Limb (tissue), 2 donors: ENCODE measurements at regions not wholly inside any gene's neighbourhood (a gene's known extent, or its start where the extent isn't known, plus 50 kb on each side); places are given as distances from the start of the nearest gene placed in this dataset.

Source experiments
- DNase-seq, 2 donors: peaks; one replicate each; pipeline ENCODE4 v3.0.0-alpha.2; 2016; ENCODE audit errors: extremely low spot score in 2 of 2

DNA sequence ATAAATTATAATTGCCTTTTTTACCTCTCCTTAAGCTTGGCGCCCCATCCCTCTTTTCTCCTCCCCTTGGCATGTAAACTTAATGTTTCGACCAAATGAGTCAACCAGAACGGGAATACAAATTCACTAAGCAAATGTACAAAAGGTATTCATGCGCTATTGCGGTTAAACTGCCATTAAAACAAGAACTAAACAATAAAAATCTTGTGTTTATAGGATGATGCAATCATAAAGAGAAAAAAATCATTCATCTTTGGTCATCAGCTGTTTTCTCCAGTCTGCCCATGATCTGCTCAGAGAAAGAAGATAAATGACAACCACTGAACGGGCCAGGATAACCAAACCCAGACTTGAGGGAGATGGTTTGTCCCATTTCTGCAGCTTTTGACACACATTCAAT is 534.2 kb upstream of the PLXNA2 start:
- DNase-seq: no peak

GRCh38 chr1:208781391-208782045 is 537.3 kb upstream of the PLXNA2 start:
- DNase-seq: peak in 1 of 2 donors; percentile 64

- DNase-seq: no peak
Measured at GRCh38 chr1:208782186-208782585, 538.0 kb upstream of the PLXNA2 start.

- no peak for DNase-seq
Measured at GRCh38 chr1:208785629-208786028, 541.4 kb upstream of the PLXNA2 start.

- DNase-seq: no peak
Measured at GRCh38 chr1:208787219-208787618, 543.0 kb upstream of the PLXNA2 start.

- no peak for DNase-seq
Measured at GRCh38 chr1:208788013-208788540, 543.9 kb upstream of the PLXNA2 start.

DNA sequence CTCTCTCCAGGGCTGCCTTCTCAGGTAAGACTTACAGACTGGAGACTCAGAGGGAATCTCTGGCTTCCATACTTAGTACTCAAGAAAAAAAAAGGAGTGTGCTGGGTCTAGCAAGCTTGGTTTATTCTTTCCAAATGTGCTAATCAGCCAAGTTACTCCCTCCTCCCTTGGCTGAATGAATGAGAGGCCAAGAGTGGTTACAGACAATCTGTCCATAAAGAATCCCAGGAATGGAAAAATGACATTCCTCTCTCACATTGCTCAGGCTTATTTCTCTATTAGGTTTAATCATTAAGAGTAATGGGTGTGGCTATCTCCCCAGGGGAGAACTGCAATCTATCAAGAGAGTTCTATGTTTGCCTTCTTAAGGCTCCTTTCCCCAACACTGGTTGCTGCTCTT is 547.3 kb upstream of the PLXNA2 start:
- no peak for DNase-seq

DNA sequence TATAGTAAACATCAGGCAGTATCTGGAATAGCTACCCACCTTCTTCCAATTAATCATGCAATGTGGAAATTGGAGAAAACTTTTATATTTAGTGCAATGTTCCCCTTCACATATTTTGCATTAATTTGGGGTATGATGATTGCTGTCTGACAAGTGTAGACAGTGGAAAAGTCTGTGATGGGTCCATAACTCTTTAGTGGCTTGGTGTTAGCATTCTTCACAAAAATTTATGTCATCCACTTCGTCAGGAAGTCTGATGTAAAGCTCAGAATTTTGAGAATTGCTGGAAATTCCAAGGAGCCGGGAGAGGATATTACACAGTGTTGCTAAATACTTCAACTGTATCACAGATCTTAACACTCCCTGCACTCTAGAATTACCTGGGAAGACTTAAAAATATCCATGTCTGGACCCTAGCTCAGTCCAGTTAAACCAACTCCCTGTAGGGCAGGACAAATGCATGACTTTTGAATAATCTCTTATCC is 549.7 kb upstream of the PLXNA2 start:
- no peak for DNase-seq

DNA sequence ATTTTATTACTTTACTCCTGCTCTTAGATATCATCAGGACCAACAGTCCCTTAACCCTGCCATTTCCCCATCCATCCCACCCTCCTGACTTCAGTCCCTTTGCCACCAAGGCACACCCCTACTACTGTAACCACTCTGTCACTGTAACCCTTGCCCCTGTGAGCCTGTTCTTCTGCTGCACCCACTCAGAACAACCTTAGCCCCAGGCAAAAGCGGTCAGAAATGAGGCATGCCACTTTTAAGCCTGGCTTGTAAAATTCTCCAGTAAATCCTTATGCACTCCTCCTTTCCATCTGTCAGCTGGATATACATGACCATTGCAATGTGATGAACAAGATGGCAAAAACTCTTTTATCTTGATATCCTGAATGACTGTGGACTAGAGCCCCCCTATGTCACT is 555.0 kb upstream of the PLXNA2 start:
- DNase-seq: no peak

GRCh38 chr1:208803011-208803811 is 559.0 kb upstream of the PLXNA2 start:
- no peak for DNase-seq

- DNase-seq: no peak
Measured at GRCh38 chr1:208807446-208808127, 563.4 kb upstream of the PLXNA2 start.

- DNase-seq: no peak
Measured at GRCh38 chr1:208808301-208808700, 564.1 kb upstream of the PLXNA2 start.

GRCh38 chr1:208809876-208810275 is 565.7 kb upstream of the PLXNA2 start:
- DNase-seq: no peak

DNA sequence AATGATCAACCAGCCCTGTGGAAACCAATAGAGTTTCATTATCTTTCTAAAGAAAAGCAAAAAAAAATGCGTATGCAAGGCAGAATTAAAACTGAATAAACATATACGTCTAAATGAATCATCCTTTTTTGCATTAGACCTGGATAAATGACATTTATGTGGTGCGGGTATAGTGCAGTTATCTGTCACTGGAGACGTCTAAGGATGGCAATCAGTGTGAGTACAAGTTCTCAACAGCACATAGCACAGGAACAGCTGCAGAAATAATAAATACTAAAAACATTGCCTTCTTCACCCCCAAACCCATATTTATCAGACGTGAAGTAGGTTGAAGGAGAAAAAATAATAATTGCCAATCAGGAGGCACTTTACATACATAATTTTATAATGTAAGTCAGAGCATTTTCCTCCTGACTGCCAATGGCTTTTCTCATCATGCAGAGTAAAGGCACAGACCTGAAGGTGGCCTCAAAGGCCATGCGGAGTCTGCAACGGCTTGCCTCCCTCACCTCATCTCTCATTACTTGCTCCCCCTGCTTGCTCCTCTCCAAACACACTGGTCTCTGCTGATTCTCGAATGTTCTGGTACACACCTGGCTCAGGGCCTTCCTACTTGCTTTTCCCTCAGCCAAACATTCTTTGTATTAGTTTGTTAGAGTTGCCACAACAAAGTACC is 574.7 kb upstream of the PLXNA2 start:
- no peak for DNase-seq

- no peak for DNase-seq
Measured at GRCh38 chr1:208820580-208821212, 576.5 kb upstream of the PLXNA2 start.

DNA sequence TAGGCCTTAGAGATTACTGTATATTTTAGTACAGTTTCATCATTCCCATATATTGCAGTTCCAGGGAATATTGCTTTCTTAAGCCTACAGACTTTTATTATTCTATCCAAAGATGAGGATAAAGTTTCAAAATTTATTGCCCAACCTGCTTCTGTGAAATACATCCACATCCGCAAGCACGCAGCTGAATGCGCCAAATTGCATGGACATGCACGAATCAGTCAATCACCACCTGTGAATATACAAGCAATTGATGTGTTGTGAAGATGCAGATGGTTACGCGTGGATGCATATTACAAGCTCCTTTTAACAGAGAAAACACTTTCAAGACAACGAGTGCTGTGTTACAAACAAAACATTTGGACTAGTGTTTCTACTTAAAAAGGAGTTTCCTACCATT is 577.8 kb upstream of the PLXNA2 start:
- no peak for DNase-seq

DNA sequence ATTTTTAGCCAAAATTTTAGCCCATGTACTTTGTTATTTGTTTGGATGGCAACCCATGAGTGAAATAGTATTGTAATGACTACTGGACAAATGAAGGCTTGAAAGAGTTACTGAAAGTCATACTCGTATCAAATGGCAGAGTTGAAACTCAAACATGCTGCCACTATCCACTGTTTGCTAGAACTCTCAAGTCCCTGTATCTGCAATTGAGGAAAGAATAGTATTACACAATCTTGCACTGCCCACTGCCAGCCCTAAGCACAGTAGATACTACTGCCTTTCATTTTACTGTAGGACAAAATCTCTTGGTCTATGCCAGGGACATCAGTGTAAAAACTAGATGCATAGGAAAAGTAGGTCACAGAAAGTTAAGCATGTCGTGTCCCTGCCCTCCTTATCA is 581.1 kb upstream of the PLXNA2 start:
- no peak for DNase-seq

DNA sequence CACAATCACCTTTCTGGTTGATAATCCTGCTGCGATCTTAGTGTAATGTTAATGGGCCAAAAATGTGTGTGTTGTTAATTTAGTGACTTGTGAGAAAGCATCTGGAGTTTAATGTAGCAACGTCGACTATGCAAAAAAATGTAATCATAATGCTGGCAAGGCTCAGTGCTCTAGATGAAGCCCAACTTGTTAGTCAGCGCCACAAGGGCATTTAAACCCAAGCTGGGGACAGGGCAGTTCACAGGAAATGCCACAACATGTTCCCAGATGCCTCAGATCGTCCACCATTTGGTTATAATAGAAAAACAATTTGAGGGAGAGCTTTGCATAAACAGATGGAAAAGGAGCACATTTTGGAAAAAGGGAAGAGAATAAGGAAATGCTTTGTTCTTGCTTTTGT is 585.4 kb upstream of the PLXNA2 start:
- no peak for DNase-seq

GRCh38 chr1:208834381-208835096 is 590.4 kb upstream of the PLXNA2 start:
- DNase-seq: peak; percentile 26 to 41

DNA sequence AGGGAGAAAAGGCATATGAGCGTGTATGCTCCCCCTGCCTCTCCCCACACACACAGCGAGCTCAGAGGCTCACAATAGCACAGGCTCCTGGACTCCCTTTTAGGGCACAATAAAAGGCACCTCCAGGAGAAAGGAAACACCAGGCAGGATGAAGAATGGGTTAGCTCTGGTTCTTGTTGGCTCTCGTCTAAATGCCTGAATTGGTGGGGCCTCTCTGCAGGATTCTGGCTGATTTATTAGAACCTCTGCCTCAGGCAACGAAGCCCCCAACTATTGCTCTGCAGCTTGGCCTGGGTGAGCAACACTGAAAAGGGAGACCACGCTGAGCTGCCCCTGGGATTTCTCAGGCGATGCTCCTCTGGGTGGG is 590.9 kb upstream of the PLXNA2 start:
- DNase-seq: no peak

DNA sequence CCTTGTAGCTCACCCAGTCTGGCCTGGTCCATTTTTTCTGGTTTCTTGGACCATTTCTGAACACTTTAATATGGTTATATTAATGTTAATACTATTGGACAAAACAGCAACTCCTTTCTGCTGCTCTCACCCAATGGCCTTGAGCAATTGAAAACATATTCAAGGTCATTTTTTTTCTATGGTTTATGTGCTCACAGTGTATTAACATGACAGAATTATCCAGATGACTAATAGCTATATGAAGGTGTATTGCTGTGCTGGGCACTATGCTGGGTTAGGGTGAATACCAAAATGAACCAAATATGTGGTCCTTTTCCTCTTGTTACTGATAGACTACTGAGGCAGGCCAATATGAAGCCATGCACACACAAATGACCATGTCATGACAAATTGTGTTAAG is 591.6 kb upstream of the PLXNA2 start:
- no peak for DNase-seq
